Vagina (tissue), 2 donors: ENCODE measurements at regions not wholly inside any gene's neighbourhood (a gene's known extent, or its start where the extent isn't known, plus 50 kb on each side); places are given as distances from the start of the nearest gene placed in this dataset.

Experiments
- DNase-seq, 2 donors: peaks; one replicate each; pipeline ENCODE4 v3.0.0-alpha.2; 2017; ENCODE audit errors: extremely low spot score in 2 of 2
- H3K27ac ChIP-seq: fragments of 200-600 bp; sonication (generic); one replicate; pipeline ENCODE4 v1.5.1; 2019
- H3K27me3 ChIP-seq: fragments of 200-600 bp; sonication (generic); one replicate; pipeline ENCODE4 v1.5.1; 2019
- H3K36me3 ChIP-seq, 2 donors: fragments of 200-600 bp; sonication (generic); one replicate each; pipeline ENCODE4 v1.5.1; 2017 to 2019
- H3K4me1 ChIP-seq: fragments of 200-600 bp; sonication (generic); one replicate; pipeline ENCODE4 v1.5.1; 2019
- H3K4me3 ChIP-seq, 2 donors: fragments of 200-600 bp; sonication (generic); 1 replicate in 1 of 2; 2 replicates in 1 of 2; pipeline ENCODE4 v1.5.1; 2016 to 2019
- H3K9me3 ChIP-seq: fragments of 200-600 bp; sonication (generic); one replicate; pipeline ENCODE4 v1.5.1; 2019
- CTCF ChIP-seq, 3 experiments: fragments of 450-650 bp in 2 of 3; fragments of 200-600 bp in 1 of 3; sonication (generic) in 1 of 3; IDR thresholded peaks; one replicate each; pipeline ENCODE4 v1.5.1; 2017 to 2019; ENCODE audit warnings: antibody characterized with exemption in 3 of 3, mild to moderate bottlenecking in 2 of 3, moderate library complexity in 2 of 3
- POLR2A ChIP-seq, 2 donors: fragments of 450-650 bp; IDR thresholded peaks; one replicate each; pipeline ENCODE4 v1.6.1; 2017; ENCODE audit warnings: antibody characterized with exemption in 2 of 2, mild to moderate bottlenecking in 2 of 2, moderate library complexity in 2 of 2
- POLR2AphosphoS5 ChIP-seq, 2 donors: sonication (generic); formaldehyde crosslinking; IDR thresholded peaks; one replicate each; pipeline ENCODE4 v1.9.0; 2017; ENCODE audit warnings: antibody characterized with exemption in 2 of 2, mild to moderate bottlenecking in 2 of 2, low read depth in 1 of 2; ENCODE audit not compliant: insufficient read depth in 1 of 2
- intact Hi-C: fragments of 100-400 bp; cut with DNase I; formaldehyde crosslinking; loops from one replicate; pipeline ENCODE4 v1.15.1; 2023

GRCh38 chr9:94159069-94159939 lies 75.0 kb downstream of the PTPDC1 start:
- no peak overlapping the region for H3K4me3 ChIP-seq
- no peak for TF ChIP-seq POLR2A (IDR thresholded peaks at IDR 0.05)
- TF ChIP-seq CTCF (IDR thresholded peaks at IDR 0.05), result no peak
- no peak for TF ChIP-seq POLR2AphosphoS5 (IDR thresholded peaks at IDR 0.05; ENCODE audit: insufficient read depth in 1 of 2, low read depth in 1 of 2)
- DNase-seq, result no peak
- H3K36me3 ChIP-seq, result no peaks in the 10 kb centered on the region
- peaks cover 15% of the 10 kb centered on the region for H3K4me1 ChIP-seq
- no peak overlapping the region for H3K27ac ChIP-seq
- intact Hi-C loops, result no loop called here
- no peaks in the 10 kb centered on the region for H3K27me3 ChIP-seq
- H3K9me3 ChIP-seq, result no peaks in the 10 kb centered on the region

- Histone ChIP-seq H3K4me3 (no peak overlapping the region), H3K9me3 (no peaks in the 10 kb centered on the region), H3K4me1 (peaks cover 23% of the 10 kb centered on the region), H3K27ac (no peak overlapping the region), H3K27me3 (no peaks in the 10 kb centered on the region), H3K36me3 (no peaks in the 10 kb centered on the region)
- intact Hi-C loops, result no loop called here
- no peak for TF ChIP-seq CTCF (IDR thresholded peaks at IDR 0.05)
- TF ChIP-seq POLR2A (IDR thresholded peaks at IDR 0.05), result no peak
- no peak for TF ChIP-seq POLR2AphosphoS5 (IDR thresholded peaks at IDR 0.05; ENCODE audit: insufficient read depth in 1 of 2, low read depth in 1 of 2)
- DNase-seq, result no peak
Observed at GRCh38 chr9:94160594-94161501, 76.6 kb downstream of the PTPDC1 start.

- intact Hi-C loops, result no loop called here
- Histone ChIP-seq H3K9me3 (no peaks in the 10 kb centered on the region), H3K36me3 (no peaks in the 10 kb centered on the region), H3K4me3 (no peak overlapping the region), H3K27ac (no peak overlapping the region), H3K4me1 (peaks cover 17% of the 10 kb centered on the region), H3K27me3 (no peaks in the 10 kb centered on the region)
- TF ChIP-seq CTCF (IDR thresholded peaks at IDR 0.05), result no peak
- TF ChIP-seq POLR2AphosphoS5 (IDR thresholded peaks at IDR 0.05; ENCODE audit: insufficient read depth in 1 of 2, low read depth in 1 of 2), result no peak
- no peak for TF ChIP-seq POLR2A (IDR thresholded peaks at IDR 0.05)
- no peak for DNase-seq
Observed at GRCh38 chr9:94161673-94162072, 77.4 kb downstream of the PTPDC1 start.

- Histone ChIP-seq H3K9me3 (no peaks in the 10 kb centered on the region), H3K27ac (peak overlapping the region; percentile 98), H3K36me3 (no peaks in the 10 kb centered on the region), H3K4me3 (peak overlapping the region in 1 of 2 donors; percentile 79), H3K27me3 (no peaks in the 10 kb centered on the region), H3K4me1 (peaks cover 35% of the 10 kb centered on the region)
- no peak for DNase-seq
- TF ChIP-seq POLR2AphosphoS5 (IDR thresholded peaks at IDR 0.05; ENCODE audit: insufficient read depth in 1 of 2, low read depth in 1 of 2), result no peak
- no peak for TF ChIP-seq POLR2A (IDR thresholded peaks at IDR 0.05)
- no peak for TF ChIP-seq CTCF (IDR thresholded peaks at IDR 0.05)
- intact Hi-C loops, result no loop called here
Observed at GRCh38 chr9:94164806-94165549, 80.7 kb downstream of the PTPDC1 start.
